ENCODE measurements at regions not wholly inside any gene's neighbourhood (a gene's known extent, or its start where the extent isn't known, plus 50 kb on each side); places are given as distances from the start of the nearest gene placed in this dataset.

DNA sequence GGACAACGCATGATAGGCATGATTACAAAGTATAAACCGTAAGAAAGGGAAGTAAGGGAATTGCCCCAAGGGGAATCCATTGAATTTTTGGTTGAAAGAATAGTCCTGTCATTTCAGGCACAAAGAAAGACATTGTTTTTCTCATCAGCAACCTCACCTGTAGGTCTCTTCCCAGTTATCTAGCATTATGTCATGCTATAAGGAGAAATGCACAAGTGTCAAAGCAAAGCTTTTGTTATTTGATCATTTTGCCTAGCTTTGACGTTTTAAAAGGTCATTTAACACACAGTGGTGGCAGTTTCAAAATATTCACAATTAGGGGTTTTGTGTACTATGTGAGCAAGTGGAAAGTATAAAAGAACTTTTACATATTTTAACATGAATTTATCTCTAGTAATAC lies 796.2 kb upstream of the MIR17HG start:
- TF ChIP-seq, protein P1, sequence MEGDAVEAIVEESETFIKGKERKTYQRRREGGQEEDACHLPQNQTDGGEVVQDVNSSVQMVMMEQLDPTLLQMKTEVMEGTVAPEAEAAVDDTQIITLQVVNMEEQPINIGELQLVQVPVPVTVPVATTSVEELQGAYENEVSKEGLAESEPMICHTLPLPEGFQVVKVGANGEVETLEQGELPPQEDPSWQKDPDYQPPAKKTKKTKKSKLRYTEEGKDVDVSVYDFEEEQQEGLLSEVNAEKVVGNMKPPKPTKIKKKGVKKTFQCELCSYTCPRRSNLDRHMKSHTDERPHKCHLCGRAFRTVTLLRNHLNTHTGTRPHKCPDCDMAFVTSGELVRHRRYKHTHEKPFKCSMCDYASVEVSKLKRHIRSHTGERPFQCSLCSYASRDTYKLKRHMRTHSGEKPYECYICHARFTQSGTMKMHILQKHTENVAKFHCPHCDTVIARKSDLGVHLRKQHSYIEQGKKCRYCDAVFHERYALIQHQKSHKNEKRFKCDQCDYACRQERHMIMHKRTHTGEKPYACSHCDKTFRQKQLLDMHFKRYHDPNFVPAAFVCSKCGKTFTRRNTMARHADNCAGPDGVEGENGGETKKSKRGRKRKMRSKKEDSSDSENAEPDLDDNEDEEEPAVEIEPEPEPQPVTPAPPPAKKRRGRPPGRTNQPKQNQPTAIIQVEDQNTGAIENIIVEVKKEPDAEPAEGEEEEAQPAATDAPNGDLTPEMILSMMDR (IDR thresholded peaks at IDR 0.05), result no peak
- TF ChIP-seq POLR2A (IDR thresholded peaks at IDR 0.05), result no peak
- no peak for TF ChIP-seq EP300 (IDR thresholded peaks at IDR 0.05)
- H3K4me3 ChIP-seq, result no peak overlapping the region
- H3K27ac ChIP-seq, result no peak overlapping the region
- no peaks in the 10 kb centered on the region for H3K9me3 ChIP-seq
- no peaks in the 10 kb centered on the region for H3K4me1 ChIP-seq (ENCODE audit: insufficient read depth)
- H3K27me3 ChIP-seq, result no peaks in the 10 kb centered on the region
- no peak for DNase-seq
- intact Hi-C loops (cut with DNase I), result no loop called here
- WGBS, 3 donors, result 80 to 82% (median 81%) methylated on average over 3 of the region's 3 CpGs
- no peaks in the 10 kb centered on the region for H3K36me3 ChIP-seq

DNA sequence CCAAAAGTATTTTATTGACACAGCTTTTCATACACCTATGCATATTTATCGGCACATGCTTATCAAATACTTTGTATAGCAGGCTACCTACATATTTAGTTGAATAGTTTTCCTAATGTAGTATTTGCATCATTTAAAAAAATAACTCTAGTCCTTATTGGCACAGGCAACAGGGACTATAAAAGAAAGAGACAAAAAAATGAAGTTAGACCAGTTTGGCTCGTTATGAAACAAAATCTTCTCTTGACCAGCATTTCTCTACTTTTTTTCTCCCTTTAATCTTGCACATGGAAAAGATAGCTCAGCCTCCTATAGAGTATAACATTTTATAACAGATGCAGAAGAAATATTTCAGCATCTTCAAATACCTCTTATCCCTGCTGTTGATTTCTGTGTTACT lies 794.8 kb upstream of the MIR17HG start:
- intact Hi-C loops (cut with DNase I), result no loop called here
- WGBS, 3 donors, result 28 to 40% (median 30%) methylated on average over 2 of the region's 2 CpGs
- H3K9me3 ChIP-seq, result no peaks in the 10 kb centered on the region

GRCh38 chr13:90553159-90553558 lies 794.3 kb upstream of the MIR17HG start:
- 18 to 28% (median 25%) methylated on average over 3 of the region's 3 CpGs for WGBS, 3 donors
- no peaks in the 10 kb centered on the region for H3K4me1 ChIP-seq (ENCODE audit: insufficient read depth)
- H3K27me3 ChIP-seq, result no peaks in the 10 kb centered on the region
- TF ChIP-seq, protein P1 (IDR thresholded peaks at IDR 0.05), result no peak
- TF ChIP-seq EP300 (IDR thresholded peaks at IDR 0.05), result no peak
- no peaks in the 10 kb centered on the region for H3K9me3 ChIP-seq
- intact Hi-C loops (cut with DNase I), result no loop called here
- no peaks in the 10 kb centered on the region for H3K36me3 ChIP-seq
- H3K27ac ChIP-seq, result no peak overlapping the region
- DNase-seq, result no peak
- no peak overlapping the region for H3K4me3 ChIP-seq

More for the DNA sequence above, 794.8 kb upstream of the MIR17HG start:
- Histone ChIP-seq H3K4me3 (no peak overlapping the region), H3K4me1 (ENCODE audit: insufficient read depth) (no peaks in the 10 kb centered on the region), H3K27ac (no peak overlapping the region), H3K27me3 (no peaks in the 10 kb centered on the region), H3K36me3 (no peaks in the 10 kb centered on the region)
- no peak for DNase-seq
- TF ChIP-seq EP300 (IDR thresholded peaks at IDR 0.05) (no peak), POLR2A (IDR thresholded peaks at IDR 0.05) (no peak)
- TF ChIP-seq, protein P1 (IDR thresholded peaks at IDR 0.05), result no peak

- H3K9me3 ChIP-seq, result no peaks in the 10 kb centered on the region
- TF ChIP-seq POLR2A (IDR thresholded peaks at IDR 0.05), result no peak
- no peak for TF ChIP-seq EP300 (IDR thresholded peaks at IDR 0.05)
- TF ChIP-seq, protein P1 (IDR thresholded peaks at IDR 0.05), result no peak
- H3K4me1 ChIP-seq (ENCODE audit: insufficient read depth), result no peaks in the 10 kb centered on the region
- DNase-seq, result no peak
- WGBS, 3 donors, result 94 to 95% (median 94%) methylated on average over 2 of the region's 2 CpGs
- H3K4me3 ChIP-seq, result no peak overlapping the region
- H3K27me3 ChIP-seq, result no peaks in the 10 kb centered on the region
- intact Hi-C loops (cut with DNase I), result no loop called here
- no peaks in the 10 kb centered on the region for H3K36me3 ChIP-seq
- H3K27ac ChIP-seq, result no peak overlapping the region
Measured at GRCh38 chr13:90557626-90558025, 789.9 kb upstream of the MIR17HG start.

GRCh38 chr13:90562443-90562842 lies 785.0 kb upstream of the MIR17HG start:
- Histone ChIP-seq H3K36me3 (no peaks in the 10 kb centered on the region), H3K4me1 (ENCODE audit: insufficient read depth) (no peaks in the 10 kb centered on the region), H3K4me3 (no peak overlapping the region), H3K9me3 (no peaks in the 10 kb centered on the region), H3K27ac (no peak overlapping the region), H3K27me3 (no peaks in the 10 kb centered on the region)
- no peak for DNase-seq
- intact Hi-C loops (cut with DNase I), result no loop called here
- TF ChIP-seq EP300 (IDR thresholded peaks at IDR 0.05) (no peak), POLR2A (IDR thresholded peaks at IDR 0.05) (no peak)
- TF ChIP-seq, protein P1 (IDR thresholded peaks at IDR 0.05), result no peak
- 32 to 48% (median 34%) methylated on average over 1 of the region's 1 CpG for WGBS, 3 donors

All from ovary (tissue), 7 donors.